Testis (tissue), 2 donors: ENCODE measurements at regions not wholly inside any gene's neighbourhood (a gene's known extent, or its start where the extent isn't known, plus 50 kb on each side); places are given as distances from the start of the nearest gene placed in this dataset.

ENCODE experiments used
- CTCF ChIP-seq, 3 experiments: fragments of 450-650 bp in 2 of 3; fragments of 200-600 bp in 1 of 3; sonication (generic) in 1 of 3; IDR thresholded peaks; one replicate each; pipeline ENCODE4 v1.5.1; 2016 to 2019; ENCODE audit warnings: antibody characterized with exemption in 3 of 3, mild to moderate bottlenecking in 2 of 3, moderate library complexity in 1 of 3
- POLR2A ChIP-seq: fragments of 450-650 bp; IDR thresholded peaks from one replicate; pipeline ENCODE4 v1.6.1; 2017; ENCODE audit warnings: antibody characterized with exemption, mild to moderate bottlenecking, moderate library complexity

- TF ChIP-seq CTCF (IDR thresholded peaks at IDR 0.05) (no peak), POLR2A (no peak)
Observed at GRCh38 chr15:81948222-81948621, 97.6 kb downstream of the MEX3B start.
